Activated CD8-positive, alpha-beta memory T cell treated with anti-CD3 and anti-CD28 coated beads for 36 hours (primary cell): ENCODE measurements at regions not wholly inside any gene's neighbourhood (a gene's known extent, or its start where the extent isn't known, plus 50 kb on each side); places are given as distances from the start of the nearest gene placed in this dataset.

Source experiments
- CTCF ChIA-PET: fragments of 350-600 bp; sonication (Branson Sonifier 250); formaldehyde crosslinking; loops from one replicate; lab custom pipeline; 2021; ENCODE audit warnings: antibody characterized with exemption; lab: Charles Lee
- POLR2A ChIA-PET: fragments of 350-600 bp; sonication (Branson Sonifier 250); formaldehyde crosslinking; loops from one replicate; lab custom pipeline; 2021; ENCODE audit warnings: antibody characterized with exemption; lab: Charles Lee

DNA sequence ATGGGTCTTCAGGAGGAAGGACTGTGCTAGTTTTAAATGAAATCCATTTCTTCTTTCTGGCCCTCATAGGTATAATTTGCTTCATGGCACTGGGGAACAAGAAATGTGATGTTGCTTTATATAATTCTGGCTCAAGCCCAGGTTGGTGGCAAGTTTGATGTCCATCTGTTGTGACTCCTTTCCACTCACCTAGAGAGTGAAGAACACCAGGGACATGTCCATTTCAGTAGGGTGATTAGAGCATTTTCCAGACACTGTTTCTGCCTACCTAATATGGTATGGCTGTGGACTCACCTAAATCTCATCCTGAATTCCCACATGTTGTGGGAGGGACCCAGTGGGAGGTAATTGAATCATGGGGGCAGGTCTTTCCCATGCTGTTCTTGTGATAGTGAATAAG, 278.1 kb downstream of the LMX1A start:
- ChIA-PET POLR2A (no interaction called here), CTCF (no interaction called here)

DNA sequence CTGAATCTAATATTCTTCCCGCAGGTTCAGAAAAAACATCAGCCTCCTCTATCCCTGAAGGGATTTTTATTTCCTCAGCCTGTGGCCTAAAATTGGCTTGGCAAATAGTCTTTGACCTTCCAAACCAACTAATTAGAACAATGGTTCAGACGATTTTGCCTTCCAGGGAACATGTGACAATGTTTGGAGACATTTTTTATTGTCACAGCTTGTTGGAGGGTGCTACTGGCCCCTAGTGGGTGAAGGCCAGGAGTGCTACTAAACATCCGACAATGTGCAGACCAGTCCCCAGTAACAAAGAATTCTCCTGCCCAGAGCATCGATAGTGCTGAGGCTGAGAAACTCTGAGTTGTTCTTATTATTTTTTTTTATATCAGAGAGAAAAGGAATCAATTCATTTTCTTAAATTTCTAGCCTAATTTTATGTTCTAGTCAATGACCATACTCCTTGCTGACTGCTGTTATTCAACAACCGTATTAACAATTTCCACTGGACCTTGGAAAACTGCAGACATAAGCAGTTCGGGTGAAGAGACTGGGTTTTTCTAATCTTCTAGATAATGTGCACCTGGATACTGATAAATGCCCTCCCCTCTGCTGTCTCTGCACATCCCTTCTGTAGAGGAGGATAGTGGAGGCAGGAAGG, 280.7 kb downstream of the LMX1A start:
- ChIA-PET POLR2A (no interaction called here), CTCF (no interaction called here)

DNA sequence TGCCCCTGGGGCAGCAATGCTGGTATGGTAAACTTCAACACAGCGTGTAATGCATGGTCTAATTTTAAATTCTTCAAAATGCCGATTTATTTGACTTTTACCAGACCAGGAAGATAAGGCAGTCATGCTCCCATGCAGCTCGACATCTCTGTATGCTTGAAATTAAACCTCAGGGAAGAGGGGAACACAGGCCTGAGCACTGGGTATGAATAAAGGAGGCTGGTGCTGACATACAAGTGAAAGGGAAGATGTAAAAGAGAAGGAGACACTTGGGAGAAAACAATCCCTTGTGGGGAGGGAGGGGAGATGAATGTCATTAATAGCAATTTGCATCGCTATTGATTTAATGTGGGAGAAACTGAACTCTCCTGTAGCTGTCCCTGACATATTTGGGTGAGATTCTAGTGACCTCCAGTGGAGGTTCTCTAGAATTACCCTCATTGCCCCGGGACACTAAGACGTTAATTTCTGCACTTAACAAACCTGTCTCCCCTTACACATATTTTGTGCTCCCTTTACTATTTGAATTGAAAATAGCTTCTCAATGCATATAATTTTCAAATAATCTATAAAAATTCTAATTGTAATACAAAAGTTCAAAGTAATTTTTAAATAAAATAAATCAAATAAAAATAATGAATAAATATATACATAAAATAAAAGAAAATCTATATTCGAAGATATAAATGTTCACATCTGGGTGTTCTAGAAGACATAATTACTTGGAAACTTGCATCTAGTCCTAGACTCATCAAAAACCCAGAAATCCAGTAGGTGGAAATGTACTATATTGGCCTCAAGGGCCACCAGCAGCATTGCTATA, 283.1 kb downstream of the LMX1A start:
- POLR2A ChIA-PET = no interaction called here
- CTCF ChIA-PET = no interaction called here

DNA sequence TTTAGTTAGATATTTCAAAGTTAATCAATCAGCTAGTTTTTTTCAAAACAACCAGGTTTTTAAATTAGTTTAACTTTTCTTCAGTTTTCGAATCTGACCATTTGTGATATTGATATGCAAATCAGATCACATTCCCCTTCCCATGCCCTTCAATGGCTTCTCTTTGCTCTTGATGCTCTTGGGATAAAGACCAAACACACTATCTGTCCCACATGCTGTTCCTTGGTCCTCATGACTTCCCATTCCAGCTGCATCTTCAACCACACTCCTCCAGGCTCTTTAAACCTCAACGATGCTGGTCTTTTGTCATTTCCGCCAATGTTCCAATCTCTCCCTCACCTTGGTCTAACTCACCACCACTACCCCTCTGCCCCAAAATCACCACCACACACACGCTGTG, 285.8 kb downstream of the LMX1A start:
- ChIA-PET CTCF (no interaction called here), POLR2A (no interaction called here)

DNA sequence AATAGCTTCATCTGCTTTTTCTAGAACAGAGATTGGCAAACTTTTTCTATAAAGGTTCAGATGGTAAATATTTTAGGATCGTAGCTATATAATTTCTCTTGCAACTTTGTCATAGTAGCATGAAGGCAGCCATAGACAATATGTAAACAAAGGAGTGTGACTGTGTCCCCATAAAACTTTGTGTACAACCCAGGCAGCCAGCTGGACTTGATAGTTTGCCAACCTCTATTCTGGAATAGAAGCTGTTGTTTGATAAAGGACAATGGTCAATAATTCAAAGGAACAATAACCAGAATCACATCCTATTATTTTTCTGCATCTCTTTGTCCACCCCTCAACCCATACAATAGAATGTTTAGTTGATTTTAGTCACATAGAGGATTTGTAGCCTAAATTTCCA, 286.7 kb downstream of the LMX1A start:
- ChIA-PET CTCF (no interaction called here), POLR2A (no interaction called here)

DNA sequence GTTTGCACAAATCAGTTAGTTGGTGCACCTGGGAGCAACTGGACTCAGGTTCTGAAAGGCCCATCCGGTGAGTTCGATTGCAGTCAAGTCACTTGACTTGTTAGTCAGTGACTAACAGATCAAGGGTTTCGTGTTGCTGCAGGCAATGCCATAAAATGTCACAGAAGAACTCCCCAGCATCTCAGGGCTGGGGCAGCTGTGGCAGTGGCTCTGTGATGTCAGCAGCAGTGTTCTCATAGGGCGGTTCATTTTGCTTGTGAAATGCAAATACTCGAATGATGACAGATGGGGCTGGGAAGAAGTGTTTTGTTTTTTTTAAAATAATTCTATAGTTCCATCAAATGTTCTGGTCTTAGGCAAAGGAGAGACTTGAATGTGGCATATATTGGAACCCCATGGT, 287.8 kb downstream of the LMX1A start:
- POLR2A ChIA-PET = no interaction called here

DNA sequence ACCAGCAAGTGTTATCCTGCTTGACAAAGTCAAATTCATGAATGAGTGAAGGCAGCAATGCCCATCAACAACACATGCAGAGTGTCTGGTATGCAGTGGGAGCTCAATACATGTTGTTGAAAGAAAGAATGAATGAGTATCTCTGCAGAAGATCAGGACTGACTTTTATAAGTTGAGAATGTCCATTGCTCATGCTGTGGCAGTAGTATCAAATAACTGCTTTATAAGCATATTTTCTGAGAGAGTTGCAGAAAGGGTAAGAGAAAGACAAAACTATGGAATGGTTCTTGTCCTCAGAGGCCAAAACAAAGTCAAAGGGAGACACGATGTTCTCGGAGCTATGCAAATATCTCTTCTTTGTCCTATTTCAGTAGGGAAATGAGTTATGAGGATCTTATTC, 288.7 kb downstream of the LMX1A start:
- ChIA-PET CTCF (no interaction called here), POLR2A (no interaction called here)

More for the DNA sequence above, 287.8 kb downstream of the LMX1A start:
- CTCF ChIA-PET = no interaction called here

DNA sequence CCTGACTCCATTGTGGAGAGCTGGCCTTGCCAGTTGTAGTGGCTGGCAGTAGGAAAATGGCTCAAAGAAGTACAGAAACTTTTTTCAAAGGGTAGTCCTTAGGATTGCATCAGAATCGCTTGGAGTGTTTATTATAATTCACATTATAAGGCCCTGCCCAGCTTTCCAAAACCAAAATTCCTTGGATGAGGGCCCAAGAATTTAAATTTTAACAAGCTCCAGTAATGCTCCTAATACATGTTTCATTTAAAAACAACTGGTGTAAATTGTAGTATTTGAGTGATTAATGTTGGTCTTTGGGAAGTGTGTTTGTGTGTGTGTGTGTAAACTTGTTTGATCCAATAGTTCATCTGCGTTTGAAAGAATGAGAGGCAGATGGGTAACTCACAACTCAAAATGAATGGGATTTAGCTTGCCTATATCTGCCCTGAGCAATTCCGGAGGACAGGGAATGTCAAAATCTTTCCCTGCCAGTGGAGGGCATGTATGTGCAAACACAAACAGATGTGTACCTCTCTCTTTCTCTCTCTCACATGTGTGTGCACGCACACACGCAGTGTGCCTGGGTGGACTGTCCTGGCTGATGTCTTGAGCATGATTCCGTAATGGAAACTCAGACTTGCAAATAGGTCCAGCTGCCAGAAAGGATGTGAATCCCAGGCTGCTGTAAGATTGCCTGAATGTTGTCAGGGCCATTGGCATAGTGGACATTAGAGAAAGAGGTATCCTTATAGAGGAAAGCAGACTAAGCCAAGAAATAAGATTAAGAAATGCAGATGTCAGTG, 293.1 kb downstream of the LMX1A start:
- ChIA-PET POLR2A (no interaction called here), CTCF (no interaction called here)

DNA sequence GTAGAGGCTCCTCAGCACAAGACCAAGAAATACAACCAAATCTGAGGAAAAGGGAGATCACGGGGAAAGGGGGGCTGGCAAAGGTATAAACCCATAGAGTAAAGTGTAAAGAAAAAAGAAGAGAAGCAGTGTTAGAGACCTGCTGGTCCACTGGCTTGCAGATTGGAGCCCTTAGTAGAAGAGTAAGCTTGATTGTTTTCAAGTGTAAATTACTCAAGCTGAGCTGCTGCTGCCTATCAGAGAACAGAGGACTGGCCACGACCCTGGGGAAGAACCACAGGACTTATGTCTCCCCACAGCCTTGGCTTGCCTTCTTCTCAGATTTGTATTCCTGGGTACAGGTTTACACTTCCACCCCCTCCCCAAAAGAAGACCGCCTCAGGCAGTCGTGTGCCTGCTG, 294.2 kb downstream of the LMX1A start:
- ChIA-PET POLR2A (no interaction called here), CTCF (no interaction called here)

DNA sequence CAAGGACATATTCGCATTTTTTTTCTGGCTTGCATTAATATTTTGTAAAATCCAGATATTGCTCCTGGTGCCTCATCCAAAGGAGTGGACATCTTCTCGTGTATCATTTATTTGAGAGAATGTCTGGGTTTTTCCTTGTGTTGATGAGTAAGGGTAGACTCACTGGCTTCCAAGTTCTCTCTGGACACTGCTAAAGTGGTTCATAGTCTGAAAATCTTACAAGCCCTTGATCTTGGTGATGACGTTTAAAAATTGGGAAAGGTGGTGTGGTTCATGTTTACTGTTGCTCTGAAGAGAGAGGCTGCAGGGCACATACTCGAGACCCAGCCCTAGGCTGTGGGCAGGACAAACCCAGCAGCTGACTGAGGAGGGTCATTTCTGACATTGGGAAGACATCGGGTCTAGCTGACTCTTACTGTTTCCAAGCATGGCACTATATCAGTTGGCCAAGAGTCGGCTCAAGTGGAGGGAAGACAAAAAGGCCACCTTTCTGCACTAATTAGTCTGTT, 296.2 kb downstream of the LMX1A start:
- CTCF ChIA-PET = no interaction called here
- POLR2A ChIA-PET = no interaction called here

DNA sequence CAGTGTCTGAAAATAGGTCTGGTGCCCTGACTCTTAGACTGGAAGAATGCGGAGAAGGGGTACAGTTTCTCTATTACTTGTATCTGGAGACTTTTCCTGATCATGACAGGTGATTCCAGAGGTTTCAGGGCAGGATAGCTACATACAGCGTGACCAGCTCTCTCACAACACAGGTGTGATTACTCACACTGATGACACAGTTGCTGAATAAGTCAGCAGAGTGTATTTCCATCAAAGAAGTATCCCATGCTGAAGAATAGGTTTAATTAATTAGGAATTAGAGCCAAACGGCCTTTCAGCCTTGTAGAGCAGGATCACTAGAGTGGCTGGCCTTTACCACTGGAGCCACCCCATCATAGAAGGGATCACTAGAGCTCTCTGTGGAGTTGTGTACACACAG, 298.6 kb downstream of the LMX1A start:
- CTCF ChIA-PET = no interaction called here
- POLR2A ChIA-PET = no interaction called here

DNA sequence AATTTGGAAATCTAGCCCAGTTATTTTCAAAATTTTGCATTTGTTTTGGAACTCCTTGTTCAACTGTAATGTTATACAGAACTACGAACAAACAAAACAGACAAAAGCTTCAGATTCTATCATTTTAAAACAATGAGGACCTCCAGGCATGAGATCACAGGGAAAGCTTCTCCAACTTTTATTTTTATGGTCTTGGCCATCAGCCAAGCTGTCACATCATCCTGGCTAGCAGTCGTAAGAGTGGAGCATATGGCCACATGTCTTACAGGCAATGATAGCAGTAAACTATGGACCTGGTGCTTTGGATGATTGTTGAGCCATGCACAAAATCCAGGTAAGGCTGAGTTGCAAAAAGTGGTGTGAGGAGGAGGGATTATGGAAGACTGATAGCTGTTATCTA, 299.6 kb downstream of the LMX1A start:
- POLR2A ChIA-PET = no interaction called here
- CTCF ChIA-PET = no interaction called here

DNA sequence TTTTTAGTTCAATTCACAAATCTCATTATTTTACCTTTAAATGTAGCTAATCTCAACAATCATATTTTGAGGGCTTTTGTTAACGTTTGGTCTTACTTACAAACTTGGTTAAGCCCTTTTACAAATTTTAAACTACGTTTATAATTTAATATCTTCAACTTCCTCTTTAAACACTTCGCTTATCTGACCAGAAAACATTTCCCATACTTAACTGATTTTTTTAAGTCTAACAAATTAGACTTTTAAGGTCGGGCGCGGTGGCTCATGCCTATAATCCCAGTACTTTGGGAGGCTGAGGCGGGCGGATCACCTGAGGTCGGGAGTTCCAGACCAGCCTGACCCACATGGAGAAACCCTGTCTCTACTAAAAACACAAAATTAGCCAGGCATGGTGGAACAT, 300.9 kb downstream of the LMX1A start:
- POLR2A ChIA-PET = no interaction called here
- CTCF ChIA-PET = no interaction called here

DNA sequence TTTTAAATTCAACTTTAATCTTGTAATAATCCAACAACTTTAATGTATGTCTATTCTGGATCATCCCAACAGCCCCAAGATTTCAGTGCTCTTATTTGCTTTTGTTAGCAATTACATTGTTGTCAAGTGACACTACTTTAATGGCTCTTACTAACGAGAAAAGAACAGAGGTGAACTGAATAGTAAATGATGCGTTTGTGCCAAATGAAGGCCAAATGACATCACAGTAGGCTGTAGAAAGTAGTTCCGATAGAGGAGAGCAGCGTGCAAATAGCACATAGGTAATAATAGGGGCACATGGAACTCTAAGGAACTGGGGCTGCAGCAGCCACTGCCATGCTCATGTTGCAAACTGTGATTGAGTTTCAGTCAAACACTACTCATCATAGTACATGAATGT, 301.9 kb downstream of the LMX1A start:
- ChIA-PET POLR2A (no interaction called here), CTCF (no interaction called here)

DNA sequence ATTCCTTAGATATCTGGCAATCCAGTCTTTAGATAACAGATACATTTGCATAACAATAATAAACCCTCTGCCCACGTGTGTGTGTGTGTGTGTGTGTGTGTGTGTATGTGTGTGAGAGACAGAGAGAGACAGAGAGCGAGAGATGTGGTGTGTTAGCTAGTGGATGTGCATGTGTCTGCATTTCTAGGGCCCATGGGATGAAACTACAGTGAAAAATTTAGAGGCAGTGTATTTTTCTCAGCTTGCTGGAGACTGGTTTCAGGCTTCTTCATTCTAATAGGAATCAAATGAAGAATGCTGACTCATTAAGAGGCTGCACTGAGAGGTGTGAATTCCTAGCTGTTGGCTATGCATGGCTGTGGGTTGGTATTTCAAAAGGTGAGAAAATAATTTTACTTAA, 303.2 kb downstream of the LMX1A start:
- POLR2A ChIA-PET = no interaction called here
- CTCF ChIA-PET = no interaction called here

DNA sequence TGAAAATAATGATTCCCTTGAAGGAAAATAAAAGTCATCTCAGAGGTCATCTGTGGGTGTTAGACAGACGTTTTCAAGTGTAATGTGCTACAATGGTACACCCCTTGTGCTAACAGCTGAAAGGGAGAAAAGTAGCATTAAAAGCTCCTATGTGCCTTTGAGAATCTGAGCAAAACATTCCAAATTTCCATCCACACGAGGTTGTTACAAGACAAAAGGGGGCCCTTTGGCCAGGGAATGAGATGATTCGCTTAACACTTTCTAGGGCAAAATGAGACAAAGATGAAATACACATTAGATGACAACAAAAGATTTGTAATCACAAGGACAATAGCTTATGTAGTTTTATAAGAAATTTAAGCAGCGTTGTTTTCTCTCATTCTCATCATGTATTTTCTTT, 303.6 kb downstream of the LMX1A start:
- ChIA-PET CTCF (interaction anchor here (0.6 kb wide), 1 partner anchor 633 kb away, joined by 4 read pairs; no protein-coding TSS in a partner anchor), POLR2A (no interaction called here)

DNA sequence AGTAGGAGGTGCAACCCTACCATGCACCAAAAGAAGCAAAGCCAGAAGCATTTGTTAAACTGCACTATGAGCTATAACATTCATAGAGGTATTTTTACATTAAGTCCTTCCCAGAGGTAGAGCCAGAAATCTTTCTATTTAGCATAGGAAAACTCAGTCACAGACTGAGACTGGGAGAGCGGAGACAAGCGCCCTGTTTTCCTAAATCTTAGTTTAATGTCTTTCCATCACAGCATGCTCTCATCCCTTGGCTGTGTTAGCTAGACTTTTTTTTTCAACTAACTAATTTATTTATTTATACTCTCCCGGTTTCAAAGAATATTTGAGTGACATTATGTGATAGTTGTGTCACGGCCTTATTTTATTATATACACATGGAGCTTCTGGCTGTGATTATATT, 304.1 kb downstream of the LMX1A start:
- ChIA-PET POLR2A (no interaction called here), CTCF (interaction anchor here (0.6 kb wide), 1 partner anchor 632 kb away, joined by 4 read pairs; no protein-coding TSS in a partner anchor)

DNA sequence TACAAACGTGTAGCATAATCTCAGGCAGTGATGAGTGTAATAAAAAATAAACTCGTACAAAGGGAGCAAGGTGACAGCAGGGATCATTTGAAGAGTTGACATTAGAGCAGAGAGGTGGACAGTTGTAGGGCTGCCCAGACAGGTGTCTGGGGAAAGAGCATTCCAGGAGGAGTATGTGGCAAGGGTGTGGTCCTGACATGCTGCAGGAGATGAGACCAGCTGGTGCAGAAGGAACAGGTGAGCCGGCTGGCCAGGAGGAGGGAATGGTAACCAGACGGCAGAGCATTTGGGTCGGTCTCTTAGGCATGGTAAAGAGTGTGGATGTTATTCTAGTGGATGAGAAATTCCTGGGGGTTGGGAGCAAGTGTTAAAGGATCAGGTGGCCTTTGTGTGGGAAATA, 306.3 kb downstream of the LMX1A start:
- CTCF ChIA-PET = no interaction called here

DNA sequence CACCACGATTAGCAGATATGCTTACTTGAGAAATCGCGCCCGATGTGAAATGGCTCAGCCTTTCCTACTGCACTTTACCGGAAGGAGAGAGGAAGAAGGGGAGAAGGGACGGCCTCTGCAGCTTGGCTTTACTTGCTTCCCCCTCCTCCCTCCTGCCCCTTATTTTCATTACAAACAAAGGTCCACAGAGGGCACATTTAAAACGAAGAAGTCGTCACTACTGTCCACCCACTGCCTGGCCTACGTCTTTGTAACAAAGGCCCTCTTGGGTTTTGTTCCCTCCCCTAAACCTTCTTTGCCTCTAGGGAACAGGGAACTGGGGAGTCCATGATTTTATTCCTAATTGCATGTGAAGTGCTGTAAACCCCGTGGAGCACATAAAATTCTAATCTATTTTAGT, 308.5 kb downstream of the LMX1A start:
- CTCF ChIA-PET = no interaction called here

More for the DNA sequence above, 306.3 kb downstream of the LMX1A start:
- POLR2A ChIA-PET = no interaction called here

DNA sequence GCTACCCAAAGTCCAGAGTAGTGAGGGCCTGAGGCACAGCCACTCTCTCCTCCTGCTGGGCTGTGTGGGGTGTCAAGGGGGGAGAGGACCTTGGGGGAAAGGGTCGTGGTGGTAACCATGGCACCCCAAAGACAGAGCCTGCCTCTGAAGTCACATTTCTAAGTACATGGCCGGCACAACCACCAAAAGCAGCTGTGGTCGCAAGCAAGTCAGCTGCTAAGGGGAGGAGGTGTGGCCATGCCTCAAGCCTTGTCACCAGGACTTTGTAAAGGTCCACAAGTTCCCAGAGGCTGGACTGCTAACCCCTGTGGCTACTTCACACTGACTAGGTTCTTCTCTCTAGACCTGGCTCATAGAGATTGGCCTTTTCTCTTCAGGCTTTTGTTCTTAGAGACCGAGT, 310.6 kb downstream of the LMX1A start:
- CTCF ChIA-PET = no interaction called here
- POLR2A ChIA-PET = no interaction called here

More for the DNA sequence above, 308.5 kb downstream of the LMX1A start:
- POLR2A ChIA-PET = no interaction called here
